Uterus (tissue), 3 donors: ENCODE measurements at regions not wholly inside any gene's neighbourhood (a gene's known extent, or its start where the extent isn't known, plus 50 kb on each side); places are given as distances from the start of the nearest gene placed in this dataset.

ENCODE experiments used
- DNase-seq, 2 donors: peaks; one replicate each; pipeline ENCODE4 v3.0.0-alpha.2; 2019 to 2020
- H3K27ac ChIP-seq, 2 donors: fragments of 200-600 bp; sonication (generic); 1 replicate in 1 of 2; 2 replicates in 1 of 2; pipeline ENCODE4 v1.5.1; 2016 to 2018
- H3K27me3 ChIP-seq, 2 donors: fragments of 200-600 bp; sonication (generic); one replicate each; pipeline ENCODE4 v1.5.1; 2018 to 2019; ENCODE audit warnings: control low read depth in 1 of 2
- H3K36me3 ChIP-seq, 2 donors: fragments of 200-600 bp; sonication (generic); one replicate each; pipeline ENCODE4 v1.5.1; 2019; ENCODE audit warnings: control low read depth in 1 of 2
- H3K4me1 ChIP-seq, 2 donors: fragments of 200-600 bp; sonication (generic); one replicate each; pipeline ENCODE4 v1.5.1; 2018 to 2019; ENCODE audit warnings: control low read depth in 1 of 2
- H3K4me3 ChIP-seq, 2 donors: fragments of 200-600 bp; sonication (generic); 1 replicate in 1 of 2; 2 replicates in 1 of 2; pipeline ENCODE4 v1.5.1; 2018 to 2019; ENCODE audit warnings: mild to moderate bottlenecking in 1 of 2
- H3K9me3 ChIP-seq, 2 donors: fragments of 200-600 bp; sonication (generic); one replicate each; pipeline ENCODE4 v1.5.1; 2019; ENCODE audit warnings: control low read depth in 1 of 2
- POLR2A ChIP-seq, 2 donors: fragments of 450-650 bp; IDR thresholded peaks; one replicate each; pipeline ENCODE4 v1.6.1; 2016; ENCODE audit warnings: antibody characterized with exemption in 2 of 2, mild to moderate bottlenecking in 1 of 2, moderate library complexity in 1 of 2
- intact Hi-C: fragments of 100-400 bp; cut with DNase I; formaldehyde crosslinking; loops from one replicate; pipeline ENCODE4 v1.15.1; 2023; ENCODE audit warnings: low total_unique reads
- TF ChIP-seq, protein P1 (sequence below), 4 experiments: fragments of 200-600 bp in 2 of 4; fragments of 450-650 bp in 2 of 4; sonication (generic) in 2 of 4; IDR thresholded peaks; one replicate each; pipeline ENCODE4 v1.5.1; 2016 to 2019; ENCODE audit warnings: antibody characterized with exemption in 4 of 4, mild to moderate bottlenecking in 2 of 4, moderate library complexity in 1 of 4
- donor health status: DM: yes; HTN: yes; CAD: no.

DNA sequence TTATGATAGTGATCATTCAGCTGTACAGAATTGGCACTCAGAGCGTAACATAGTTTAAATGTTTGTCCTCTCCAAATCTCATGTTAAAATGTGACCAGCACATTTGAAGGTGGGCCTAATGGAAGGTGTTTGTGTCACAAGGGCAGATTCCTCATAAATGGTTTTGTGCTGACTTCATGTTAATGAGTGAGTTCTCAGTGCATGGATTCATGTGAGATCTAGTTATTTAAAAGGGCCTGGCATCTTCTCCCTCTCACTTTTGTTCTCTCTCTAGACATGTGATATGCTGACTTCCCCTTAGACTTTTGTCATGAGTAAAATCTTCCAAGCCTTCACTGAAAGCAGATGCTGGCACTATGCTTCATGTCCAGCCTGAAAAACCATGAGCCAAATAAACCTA lies 452.4 kb upstream of the PTCHD4 start:
- TF ChIP-seq, protein P1, sequence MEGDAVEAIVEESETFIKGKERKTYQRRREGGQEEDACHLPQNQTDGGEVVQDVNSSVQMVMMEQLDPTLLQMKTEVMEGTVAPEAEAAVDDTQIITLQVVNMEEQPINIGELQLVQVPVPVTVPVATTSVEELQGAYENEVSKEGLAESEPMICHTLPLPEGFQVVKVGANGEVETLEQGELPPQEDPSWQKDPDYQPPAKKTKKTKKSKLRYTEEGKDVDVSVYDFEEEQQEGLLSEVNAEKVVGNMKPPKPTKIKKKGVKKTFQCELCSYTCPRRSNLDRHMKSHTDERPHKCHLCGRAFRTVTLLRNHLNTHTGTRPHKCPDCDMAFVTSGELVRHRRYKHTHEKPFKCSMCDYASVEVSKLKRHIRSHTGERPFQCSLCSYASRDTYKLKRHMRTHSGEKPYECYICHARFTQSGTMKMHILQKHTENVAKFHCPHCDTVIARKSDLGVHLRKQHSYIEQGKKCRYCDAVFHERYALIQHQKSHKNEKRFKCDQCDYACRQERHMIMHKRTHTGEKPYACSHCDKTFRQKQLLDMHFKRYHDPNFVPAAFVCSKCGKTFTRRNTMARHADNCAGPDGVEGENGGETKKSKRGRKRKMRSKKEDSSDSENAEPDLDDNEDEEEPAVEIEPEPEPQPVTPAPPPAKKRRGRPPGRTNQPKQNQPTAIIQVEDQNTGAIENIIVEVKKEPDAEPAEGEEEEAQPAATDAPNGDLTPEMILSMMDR (IDR thresholded peaks at IDR 0.05) = no peak
- TF ChIP-seq POLR2A (IDR thresholded peaks at IDR 0.05) = no peak
- Histone ChIP-seq H3K4me1 (no peaks in the 10 kb centered on the region), H3K36me3 (no peaks in the 10 kb centered on the region), H3K27me3 (no peaks in the 10 kb centered on the region), H3K27ac (no peak overlapping the region), H3K4me3 (no peak overlapping the region), H3K9me3 (no peaks in the 10 kb centered on the region)
- intact Hi-C loops = no loop called here
- no peak for DNase-seq

DNA sequence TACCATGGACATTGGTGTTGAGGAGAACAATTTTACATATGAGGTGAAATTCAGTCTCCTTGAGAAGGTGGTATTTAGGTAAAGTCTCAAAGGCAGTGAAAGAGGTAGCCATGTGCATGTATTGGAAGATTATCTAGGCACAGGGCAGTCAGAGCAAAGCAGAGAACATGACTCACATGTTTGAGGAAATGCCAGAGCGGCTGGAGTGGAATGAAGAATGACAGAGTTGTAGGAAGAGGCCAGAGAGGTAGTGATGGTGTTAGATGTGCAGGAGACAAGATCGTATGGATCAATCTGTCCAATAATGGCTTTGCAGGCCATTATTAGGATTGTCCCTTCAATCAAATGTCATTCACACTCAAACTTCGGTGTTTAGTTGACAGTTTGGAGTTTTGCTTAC lies 449.4 kb upstream of the PTCHD4 start:
- H3K9me3 ChIP-seq = no peaks in the 10 kb centered on the region
- no peak overlapping the region for H3K4me3 ChIP-seq
- no peak overlapping the region for H3K27ac ChIP-seq
- no peaks in the 10 kb centered on the region for H3K27me3 ChIP-seq
- TF ChIP-seq, protein P1 (IDR thresholded peaks at IDR 0.05) = no peak
- no peak for TF ChIP-seq POLR2A (IDR thresholded peaks at IDR 0.05)
- intact Hi-C loops = no loop called here
- H3K36me3 ChIP-seq = no peaks in the 10 kb centered on the region
- no peak for DNase-seq
- H3K4me1 ChIP-seq = no peaks in the 10 kb centered on the region

DNA sequence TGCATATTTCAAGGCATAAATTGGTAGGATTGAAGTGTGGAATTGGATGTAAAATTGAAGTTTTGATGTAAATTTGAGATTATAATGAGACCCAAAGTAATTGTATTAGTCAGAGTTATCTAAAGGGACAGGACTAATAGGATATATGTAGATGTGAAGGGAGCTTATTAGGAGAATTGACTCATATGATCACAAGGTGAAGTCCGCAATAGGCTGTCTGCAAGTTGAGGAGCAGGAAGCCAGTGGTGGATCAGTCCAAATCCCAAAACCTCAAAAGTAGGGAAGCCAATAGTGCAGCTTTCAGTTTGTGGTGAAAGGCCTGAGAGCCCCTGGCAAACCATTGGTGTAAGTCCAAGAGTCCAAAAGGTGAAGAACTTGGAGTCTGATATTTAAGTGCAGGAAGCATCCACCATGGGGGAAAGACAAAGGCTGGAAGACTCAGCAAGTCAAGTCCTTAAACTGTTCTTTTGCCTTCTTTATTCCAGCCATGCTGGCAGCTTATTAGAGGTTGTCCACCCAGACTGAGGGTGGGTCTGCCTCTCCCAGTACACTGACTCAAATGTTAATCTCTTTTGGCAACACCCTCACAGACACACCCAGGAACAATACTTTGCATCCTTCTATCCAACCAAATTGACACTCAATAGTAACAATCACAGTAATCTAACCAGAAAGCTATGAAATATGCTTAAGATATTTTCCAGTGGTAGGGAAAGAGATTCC lies 442.6 kb upstream of the PTCHD4 start:
- H3K4me1 ChIP-seq = no peaks in the 10 kb centered on the region
- H3K9me3 ChIP-seq = no peaks in the 10 kb centered on the region
- H3K27me3 ChIP-seq = no peaks in the 10 kb centered on the region
- H3K27ac ChIP-seq = no peak overlapping the region
- no peak overlapping the region for H3K4me3 ChIP-seq
- intact Hi-C loops = no loop called here
- no peaks in the 10 kb centered on the region for H3K36me3 ChIP-seq
- TF ChIP-seq, protein P1 (IDR thresholded peaks at IDR 0.05) = no peak
- TF ChIP-seq POLR2A (IDR thresholded peaks at IDR 0.05) = no peak
- no peak for DNase-seq

DNA sequence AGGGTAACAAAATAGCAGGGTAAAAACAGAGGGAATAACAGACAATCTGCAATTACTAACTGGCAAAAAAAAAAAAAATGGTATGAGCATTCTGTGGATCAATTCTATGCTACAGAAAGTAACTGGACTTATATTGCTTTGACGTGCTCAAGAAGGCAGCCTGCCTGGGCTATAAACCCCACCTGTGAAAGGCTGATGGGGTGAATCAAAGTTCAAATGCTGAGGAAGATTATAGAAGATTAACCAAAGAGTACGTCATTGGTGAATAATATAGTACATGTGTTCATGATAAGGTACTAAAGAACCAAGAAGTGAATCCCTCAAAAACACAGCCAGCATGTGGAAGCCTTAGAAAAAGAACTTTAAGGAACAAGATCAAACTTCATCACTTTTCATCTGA lies 441.9 kb upstream of the PTCHD4 start:
- Histone ChIP-seq H3K27ac (no peak overlapping the region), H3K27me3 (no peaks in the 10 kb centered on the region), H3K9me3 (no peaks in the 10 kb centered on the region), H3K4me1 (no peaks in the 10 kb centered on the region), H3K36me3 (no peaks in the 10 kb centered on the region), H3K4me3 (no peak overlapping the region)
- no peak for DNase-seq
- intact Hi-C loops = no loop called here
- TF ChIP-seq POLR2A (IDR thresholded peaks at IDR 0.05) = no peak
- TF ChIP-seq, protein P1 (IDR thresholded peaks at IDR 0.05) = no peak

DNA sequence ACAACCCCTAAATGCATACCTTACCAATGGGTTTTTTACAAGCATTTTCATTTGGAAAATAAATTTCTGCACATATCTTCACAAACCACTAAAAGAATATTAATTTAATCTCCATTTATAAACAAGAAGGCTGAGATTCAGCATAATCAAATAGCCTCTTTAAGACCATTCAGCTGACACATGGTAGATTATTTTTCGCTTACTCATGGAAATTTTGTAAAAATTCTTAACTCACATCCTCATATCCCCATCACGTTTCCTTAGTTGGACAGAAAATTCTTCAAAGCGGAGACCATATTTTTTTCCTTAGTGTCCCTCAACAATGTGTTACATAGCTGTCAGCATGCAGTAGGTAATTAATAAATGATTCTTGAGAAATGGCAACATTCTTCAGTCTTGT lies 439.6 kb upstream of the PTCHD4 start:
- H3K36me3 ChIP-seq = no peaks in the 10 kb centered on the region
- DNase-seq = no peak
- H3K4me3 ChIP-seq = no peak overlapping the region
- no peaks in the 10 kb centered on the region for H3K4me1 ChIP-seq
- no peaks in the 10 kb centered on the region for H3K9me3 ChIP-seq
- no peak overlapping the region for H3K27ac ChIP-seq
- no peak for TF ChIP-seq POLR2A (IDR thresholded peaks at IDR 0.05)
- TF ChIP-seq, protein P1 (IDR thresholded peaks at IDR 0.05) = no peak
- intact Hi-C loops = no loop called here
- no peaks in the 10 kb centered on the region for H3K27me3 ChIP-seq
